ENCODE measurements at regions not wholly inside any gene's neighbourhood (a gene's known extent, or its start where the extent isn't known, plus 50 kb on each side); places are given as distances from the start of the nearest gene placed in this dataset.

DNA sequence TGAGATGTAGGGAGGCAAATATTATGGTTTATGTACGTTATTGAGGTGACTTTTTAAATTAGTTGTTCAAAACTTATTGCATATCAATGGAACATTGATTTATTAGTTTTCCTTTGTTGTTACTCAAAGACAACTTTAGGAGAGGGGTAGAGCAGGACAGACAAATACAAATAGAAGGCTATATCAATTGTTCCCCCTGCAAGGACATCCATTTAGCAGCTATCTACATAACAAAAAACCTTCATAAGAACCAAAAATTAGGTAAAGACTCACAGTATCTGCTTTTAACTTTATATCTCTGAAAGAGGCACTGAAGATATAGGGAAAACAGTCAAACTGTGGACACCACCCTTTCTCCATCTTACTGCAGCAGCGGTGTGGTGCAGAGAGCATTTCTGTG, 958.8 kb downstream of the DIPK2A start:
- DNase-seq (ENCODE audit: low read depth, low spot score) (no peak), FAIRE-seq (no peak)
- Histone ChIP-seq H3K4me1 (ENCODE audit: control insufficient read depth, extremely low read depth, insufficient read depth, low read length) (no peaks in the 10 kb centered on the region), H3K4me2 (ENCODE audit: control insufficient read depth, extremely low read depth, insufficient read depth, low read depth, low read length) (no peak overlapping the region), H3K9ac (ENCODE audit: control insufficient read depth, extremely low read depth, insufficient read depth, low read length) (no peak overlapping the region), H2AFZ (ENCODE audit: control insufficient read depth, low read length) (no peak overlapping the region), H3K79me2 (ENCODE audit: control insufficient read depth, insufficient read depth, low read length) (no peaks in the 10 kb centered on the region), H3K27ac (ENCODE audit: control insufficient read depth, insufficient read depth, low read length) (no peak overlapping the region), H3K36me3 (ENCODE audit: control insufficient read depth in 2 of 2, extremely low read depth in 1 of 2, insufficient read depth in 2 of 2, low read length in 2 of 2) (no peaks in the 10 kb centered on the region), H3K4me3 (ENCODE audit: control insufficient read depth in 2 of 3, extremely low read depth in 1 of 3, insufficient read depth in 2 of 3, low read depth in 1 of 3, low read length in 3 of 3) (no peak overlapping the region), H4K20me1 (ENCODE audit: control insufficient read depth, extremely low read depth, insufficient read depth, low read length) (no peaks in the 10 kb centered on the region), H3K27me3 (ENCODE audit: control insufficient read depth, extremely low read depth, insufficient read depth, low read length) (no peaks in the 10 kb centered on the region), H3K9me3 (ENCODE audit: control insufficient read depth, low read depth, low read length) (no peaks in the 10 kb centered on the region), H3K9me1 (ENCODE audit: control insufficient read depth, extremely low read depth, insufficient read depth, low read length) (no peaks in the 10 kb centered on the region)
- TF ChIP-seq EZH2 (IDR thresholded peaks at IDR 0.05; ENCODE audit: low read length) = no peak
- TF ChIP-seq, protein P1, sequence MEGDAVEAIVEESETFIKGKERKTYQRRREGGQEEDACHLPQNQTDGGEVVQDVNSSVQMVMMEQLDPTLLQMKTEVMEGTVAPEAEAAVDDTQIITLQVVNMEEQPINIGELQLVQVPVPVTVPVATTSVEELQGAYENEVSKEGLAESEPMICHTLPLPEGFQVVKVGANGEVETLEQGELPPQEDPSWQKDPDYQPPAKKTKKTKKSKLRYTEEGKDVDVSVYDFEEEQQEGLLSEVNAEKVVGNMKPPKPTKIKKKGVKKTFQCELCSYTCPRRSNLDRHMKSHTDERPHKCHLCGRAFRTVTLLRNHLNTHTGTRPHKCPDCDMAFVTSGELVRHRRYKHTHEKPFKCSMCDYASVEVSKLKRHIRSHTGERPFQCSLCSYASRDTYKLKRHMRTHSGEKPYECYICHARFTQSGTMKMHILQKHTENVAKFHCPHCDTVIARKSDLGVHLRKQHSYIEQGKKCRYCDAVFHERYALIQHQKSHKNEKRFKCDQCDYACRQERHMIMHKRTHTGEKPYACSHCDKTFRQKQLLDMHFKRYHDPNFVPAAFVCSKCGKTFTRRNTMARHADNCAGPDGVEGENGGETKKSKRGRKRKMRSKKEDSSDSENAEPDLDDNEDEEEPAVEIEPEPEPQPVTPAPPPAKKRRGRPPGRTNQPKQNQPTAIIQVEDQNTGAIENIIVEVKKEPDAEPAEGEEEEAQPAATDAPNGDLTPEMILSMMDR (optimal IDR thresholded peaks at IDR 0.05 in 1 of 3, IDR thresholded peaks at IDR 0.05 in 1 of 3, conservative IDR thresholded peaks at IDR 0.05 in 1 of 3; ENCODE audit: extremely low read depth in 1 of 3, insufficient read depth in 2 of 3, low read length in 3 of 3) = no peak
- dilution Hi-C loops (cut with MboI; ENCODE audit: extremely low pct_ligation_motif_present, low sequenced_read_pairs) = no loop called here

DNA sequence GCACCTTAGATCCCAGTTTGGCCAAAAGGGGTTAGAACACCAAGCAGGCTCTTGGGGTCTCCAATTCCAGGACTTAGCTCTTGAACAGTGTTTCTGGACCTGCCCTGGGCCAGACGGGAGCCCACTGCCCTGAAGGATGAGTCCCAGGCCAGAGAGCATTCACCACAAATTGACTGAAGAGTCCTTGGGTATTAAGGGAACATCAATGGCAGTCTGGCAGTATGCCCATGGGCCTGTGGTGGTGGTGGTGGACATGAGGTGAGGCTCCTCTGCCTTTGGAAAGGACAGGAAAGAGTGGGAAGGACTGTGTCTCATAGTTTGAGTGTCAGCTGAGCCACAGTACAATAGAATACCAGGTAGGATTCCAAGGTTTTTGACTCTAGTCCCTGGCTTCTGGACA, 960.0 kb downstream of the DIPK2A start:
- no peak overlapping the region for H3K9ac ChIP-seq (ENCODE audit: control insufficient read depth, extremely low read depth, insufficient read depth, low read length)
- no peak overlapping the region for H2AFZ ChIP-seq (ENCODE audit: control insufficient read depth, low read length)
- H3K9me1 ChIP-seq (ENCODE audit: control insufficient read depth, extremely low read depth, insufficient read depth, low read length) = no peaks in the 10 kb centered on the region
- no peaks in the 10 kb centered on the region for H4K20me1 ChIP-seq (ENCODE audit: control insufficient read depth, extremely low read depth, insufficient read depth, low read length)
- TF ChIP-seq, protein P1 (optimal IDR thresholded peaks at IDR 0.05 in 1 of 3, IDR thresholded peaks at IDR 0.05 in 1 of 3, conservative IDR thresholded peaks at IDR 0.05 in 1 of 3; ENCODE audit: extremely low read depth in 1 of 3, insufficient read depth in 2 of 3, low read length in 3 of 3) = no peak
- no peak for TF ChIP-seq EZH2 (IDR thresholded peaks at IDR 0.05; ENCODE audit: low read length)
- dilution Hi-C loops (cut with MboI; ENCODE audit: extremely low pct_ligation_motif_present, low sequenced_read_pairs) = no loop called here
- DNase-seq (ENCODE audit: low read depth, low spot score) = no peak
- no peak for FAIRE-seq
- no peak overlapping the region for H3K4me3 ChIP-seq (ENCODE audit: control insufficient read depth in 2 of 3, extremely low read depth in 1 of 3, insufficient read depth in 2 of 3, low read depth in 1 of 3, low read length in 3 of 3)
- H3K79me2 ChIP-seq (ENCODE audit: control insufficient read depth, insufficient read depth, low read length) = no peaks in the 10 kb centered on the region
- H3K27me3 ChIP-seq (ENCODE audit: control insufficient read depth, extremely low read depth, insufficient read depth, low read length) = no peaks in the 10 kb centered on the region
- no peaks in the 10 kb centered on the region for H3K4me1 ChIP-seq (ENCODE audit: control insufficient read depth, extremely low read depth, insufficient read depth, low read length)
- no peak overlapping the region for H3K27ac ChIP-seq (ENCODE audit: control insufficient read depth, insufficient read depth, low read length)
- H3K9me3 ChIP-seq (ENCODE audit: control insufficient read depth, low read depth, low read length) = no peaks in the 10 kb centered on the region
- H3K4me2 ChIP-seq (ENCODE audit: control insufficient read depth, extremely low read depth, insufficient read depth, low read depth, low read length) = no peak overlapping the region
- H3K36me3 ChIP-seq (ENCODE audit: control insufficient read depth in 2 of 2, extremely low read depth in 1 of 2, insufficient read depth in 2 of 2, low read length in 2 of 2) = no peaks in the 10 kb centered on the region
